Thoracic aorta (tissue), 2 donors: ENCODE measurements at regions not wholly inside any gene's neighbourhood (a gene's known extent, or its start where the extent isn't known, plus 50 kb on each side); places are given as distances from the start of the nearest gene placed in this dataset.

Experiments used
- ATAC-seq: fragments of 150-250 bp; one replicate; pipeline ENCODE4 v1.8.0; 2017; ENCODE audit warnings: low read depth; ENCODE audit not compliant: insufficient number of reproducible peaks, low FRiP score
- DNase-seq: peaks from one replicate; pipeline ENCODE4 v3.0.0-alpha.2; 2020; ENCODE audit warnings: low spot score
- H3K27ac ChIP-seq, 2 donors: fragments of 200-600 bp; sonication (generic); 1 replicate in 1 of 2; 2 replicates in 1 of 2; pipeline ENCODE4 v1.5.1; 2016; ENCODE audit warnings: mild to moderate bottlenecking in 2 of 2, moderate library complexity in 2 of 2
- H3K27me3 ChIP-seq: fragments of 200-600 bp; sonication (generic); replicated peaks from 2 replicates; pipeline ENCODE4 v1.6.0; 2016; ENCODE audit warnings: mild to moderate bottlenecking; ENCODE audit not compliant: insufficient read depth
- H3K36me3 ChIP-seq: fragments of 200-600 bp; sonication (generic); one replicate; pipeline ENCODE4 v1.5.1; 2016
- H3K4me1 ChIP-seq, 2 donors: fragments of 200-600 bp; sonication (generic); 1 replicate in 1 of 2; 2 replicates in 1 of 2; pipeline versions ENCODE4 v1.5.1 to v1.6.0; 2016; ENCODE audit warnings: low read depth in 2 of 2, mild to moderate bottlenecking in 1 of 2; ENCODE audit not compliant: control insufficient read depth in 1 of 2
- H3K4me3 ChIP-seq: fragments of 200-600 bp; sonication (generic); 2 replicates; pipeline ENCODE4 v1.5.1; 2016; ENCODE audit warnings: mild to moderate bottlenecking
- H3K9me3 ChIP-seq: fragments of 200-600 bp; sonication (generic); 2 replicates; pipeline ENCODE4 v1.5.1; 2016
- TF ChIP-seq, protein P1 (sequence below): fragments of 200-600 bp; sonication (generic); IDR thresholded peaks from one replicate; pipeline ENCODE4 v1.5.1; 2019; ENCODE audit warnings: antibody characterized with exemption

- H3K36me3 ChIP-seq = no peaks in the 10 kb centered on the region
- DNase-seq (no peak), ATAC-seq (no peak)
- H3K4me1 ChIP-seq = no peaks in the 10 kb centered on the region
- H3K27ac ChIP-seq = no peak overlapping the region
- TF ChIP-seq, protein P1, sequence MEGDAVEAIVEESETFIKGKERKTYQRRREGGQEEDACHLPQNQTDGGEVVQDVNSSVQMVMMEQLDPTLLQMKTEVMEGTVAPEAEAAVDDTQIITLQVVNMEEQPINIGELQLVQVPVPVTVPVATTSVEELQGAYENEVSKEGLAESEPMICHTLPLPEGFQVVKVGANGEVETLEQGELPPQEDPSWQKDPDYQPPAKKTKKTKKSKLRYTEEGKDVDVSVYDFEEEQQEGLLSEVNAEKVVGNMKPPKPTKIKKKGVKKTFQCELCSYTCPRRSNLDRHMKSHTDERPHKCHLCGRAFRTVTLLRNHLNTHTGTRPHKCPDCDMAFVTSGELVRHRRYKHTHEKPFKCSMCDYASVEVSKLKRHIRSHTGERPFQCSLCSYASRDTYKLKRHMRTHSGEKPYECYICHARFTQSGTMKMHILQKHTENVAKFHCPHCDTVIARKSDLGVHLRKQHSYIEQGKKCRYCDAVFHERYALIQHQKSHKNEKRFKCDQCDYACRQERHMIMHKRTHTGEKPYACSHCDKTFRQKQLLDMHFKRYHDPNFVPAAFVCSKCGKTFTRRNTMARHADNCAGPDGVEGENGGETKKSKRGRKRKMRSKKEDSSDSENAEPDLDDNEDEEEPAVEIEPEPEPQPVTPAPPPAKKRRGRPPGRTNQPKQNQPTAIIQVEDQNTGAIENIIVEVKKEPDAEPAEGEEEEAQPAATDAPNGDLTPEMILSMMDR = no peak
- no peak overlapping the region for H3K4me3 ChIP-seq
- H3K9me3 ChIP-seq = no peaks in the 10 kb centered on the region
- no peaks in the 10 kb centered on the region for H3K27me3 ChIP-seq
These were observed 696.1 kb downstream of the METTL4 start for GRCh38 chr18:1875219-1875618.

- TF ChIP-seq, protein P1 = no peak
- Histone ChIP-seq H3K36me3 (no peaks in the 10 kb centered on the region), H3K27ac (no peak overlapping the region), H3K4me3 (no peak overlapping the region), H3K4me1 (no peaks in the 10 kb centered on the region), H3K9me3 (no peaks in the 10 kb centered on the region), H3K27me3 (no peaks in the 10 kb centered on the region)
- DNase-seq (no peak), ATAC-seq (no peak)
These were observed 686.7 kb downstream of the METTL4 start for GRCh38 chr18:1884623-1885022.

GRCh38 chr18:1891641-1892040 is 679.7 kb downstream of the METTL4 start:
- H3K9me3 ChIP-seq = no peaks in the 10 kb centered on the region
- ATAC-seq (no peak), DNase-seq (no peak)
- no peaks in the 10 kb centered on the region for H3K27me3 ChIP-seq
- H3K27ac ChIP-seq = no peak overlapping the region
- TF ChIP-seq, protein P1 = no peak
- no peak overlapping the region for H3K4me3 ChIP-seq
- H3K4me1 ChIP-seq = no peaks in the 10 kb centered on the region
- H3K36me3 ChIP-seq = no peaks in the 10 kb centered on the region

DNA sequence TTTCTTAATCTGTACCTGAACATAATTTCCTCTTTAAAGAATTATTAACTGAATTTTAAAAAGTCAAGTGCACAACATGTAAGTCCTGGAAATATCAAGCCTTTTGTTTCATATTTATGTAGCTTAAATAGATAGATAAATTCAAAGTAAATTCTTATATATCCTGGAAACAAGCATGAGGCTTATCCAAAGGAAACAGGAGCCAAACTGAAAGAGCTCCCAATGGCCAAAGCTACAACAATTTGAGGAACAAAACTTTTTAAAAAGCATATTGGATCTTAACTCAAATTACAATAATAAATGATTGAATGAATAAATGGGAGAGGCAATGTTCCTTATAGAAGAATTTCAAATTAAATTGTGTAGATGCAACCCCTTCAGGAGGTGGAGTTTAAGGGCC is 679.1 kb downstream of the METTL4 start:
- no peak for ATAC-seq
- H3K36me3 ChIP-seq = no peaks in the 10 kb centered on the region
- H3K4me1 ChIP-seq = no peaks in the 10 kb centered on the region
- H3K27me3 ChIP-seq = no peaks in the 10 kb centered on the region
- no peaks in the 10 kb centered on the region for H3K9me3 ChIP-seq
- TF ChIP-seq, protein P1 = no peak
- no peak for DNase-seq
- no peak overlapping the region for H3K4me3 ChIP-seq
- H3K27ac ChIP-seq = no peak overlapping the region

GRCh38 chr18:1895456-1896185 is 675.7 kb downstream of the METTL4 start:
- Histone ChIP-seq H3K27ac (no peak overlapping the region), H3K27me3 (no peaks in the 10 kb centered on the region), H3K9me3 (no peaks in the 10 kb centered on the region), H3K4me3 (no peak overlapping the region), H3K4me1 (no peaks in the 10 kb centered on the region), H3K36me3 (no peaks in the 10 kb centered on the region)
- TF ChIP-seq, protein P1 = no peak
- ATAC-seq (no peak), DNase-seq (no peak)
